ENCODE measurements at regions not wholly inside any gene's neighbourhood (a gene's known extent, or its start where the extent isn't known, plus 50 kb on each side); places are given as distances from the start of the nearest gene placed in this dataset.
A peak's percentile ranks its signal among the peaks of the same experiment; 100 is the strongest.
"Not testable (repeated sequence)": the region's sequence is repeated elsewhere in the genome, so short reads cannot be mapped to it uniquely, and the experiment has no call there.

GRCh38 chr7:6882321-6882721 is 56.2 kb upstream of the CCZ1B start:
- DNase-seq (ENCODE audit: low read depth in 3 of 3) = not testable (repeated sequence)

DNA sequence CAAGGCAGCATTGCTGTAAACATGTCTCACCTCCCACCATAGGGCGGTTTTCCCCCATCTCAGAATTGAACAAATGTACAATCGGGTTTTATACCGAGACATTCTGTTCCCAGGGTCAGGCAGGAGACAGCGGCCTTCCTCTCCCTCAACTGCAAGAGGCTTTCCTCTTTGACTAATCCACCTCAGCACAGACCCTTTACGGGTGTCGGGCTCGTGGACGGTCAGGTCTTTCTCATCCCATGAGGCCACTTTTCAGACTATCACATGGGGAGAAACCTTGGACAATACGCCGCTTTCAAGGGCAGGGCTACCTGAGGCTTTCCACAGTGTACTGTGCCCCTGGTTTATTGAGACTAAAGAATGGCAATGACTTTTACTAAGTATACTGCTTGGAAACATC is 57.7 kb upstream of the CCZ1B start:
- DNase-seq (ENCODE audit: low read depth in 3 of 3) = not testable (repeated sequence)

DNA sequence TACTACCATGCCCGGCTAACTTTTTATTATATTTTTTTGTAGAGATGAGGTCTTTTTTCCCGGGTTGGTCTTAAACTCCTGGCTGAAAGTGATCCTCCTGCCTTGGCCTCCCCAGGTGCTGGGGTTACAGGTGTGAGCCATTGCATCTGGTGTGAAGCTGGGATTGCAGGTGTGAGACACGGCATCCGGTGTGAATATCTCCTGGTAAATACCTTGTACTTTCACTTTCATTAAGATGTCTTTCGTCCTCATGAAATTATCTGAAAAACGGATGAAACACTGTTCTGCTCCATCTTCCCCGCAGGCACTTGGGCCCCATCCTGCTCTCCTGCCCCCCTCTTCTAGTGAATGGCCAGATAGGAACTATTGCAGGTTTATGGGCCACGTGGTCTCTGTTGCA is 60.1 kb upstream of the CCZ1B start:
- no peak for DNase-seq (ENCODE audit: low read depth in 3 of 3)

- not testable (repeated sequence) for DNase-seq (ENCODE audit: low read depth in 3 of 3)
Measured at GRCh38 chr7:6888267-6889045, 62.4 kb upstream of the CCZ1B start.

DNA sequence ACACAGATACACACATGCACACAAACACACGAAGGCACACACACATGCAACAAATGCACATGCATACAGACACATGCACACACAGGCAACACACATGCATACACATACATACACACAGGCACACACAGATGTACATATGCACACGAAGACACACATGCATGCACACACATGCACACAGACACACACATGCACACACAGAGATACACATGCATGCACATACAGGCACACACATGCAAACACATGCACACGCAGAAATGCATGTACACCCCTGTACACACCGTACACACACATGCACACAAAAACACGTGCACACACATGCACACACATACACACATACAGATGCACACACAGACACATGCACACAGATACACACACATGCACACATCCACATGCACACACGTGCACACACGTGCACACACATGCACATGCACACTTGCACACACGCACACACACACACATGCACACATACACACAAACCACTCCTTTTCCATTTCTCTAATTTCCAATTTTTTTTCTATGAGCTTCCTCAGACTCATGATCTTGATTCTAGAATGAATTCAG is 63.3 kb upstream of the CCZ1B start:
- DNase-seq (ENCODE audit: low read depth in 3 of 3) = no peak

- not testable (repeated sequence) for DNase-seq (ENCODE audit: low read depth in 3 of 3)
Measured at GRCh38 chr7:6902097-6902518, 76.0 kb upstream of the CCZ1B start.

GRCh38 chr7:6903289-6903688 is 77.2 kb upstream of the CCZ1B start:
- DNase-seq (ENCODE audit: low read depth in 3 of 3) = not testable (repeated sequence)

DNA sequence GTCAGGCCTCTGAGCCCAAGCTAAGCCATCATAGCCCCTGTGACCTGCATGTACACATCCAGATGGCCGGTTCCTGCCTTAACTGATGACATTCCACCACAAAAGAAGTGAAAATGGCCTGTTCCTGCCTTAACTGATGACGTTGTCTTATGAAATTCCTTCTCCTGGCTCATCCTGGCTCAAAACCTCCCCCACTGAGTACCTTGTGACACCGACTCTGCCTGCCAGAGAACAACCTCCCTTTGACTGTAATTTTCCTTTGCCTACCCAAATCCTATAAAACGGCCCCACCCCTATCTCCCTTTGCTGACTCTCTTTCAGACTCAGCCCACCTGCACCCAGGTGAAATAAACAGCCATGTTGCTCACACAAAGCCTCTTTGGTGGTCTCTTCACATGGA is 77.7 kb upstream of the CCZ1B start:
- DNase-seq (ENCODE audit: low read depth in 3 of 3) = not testable (repeated sequence)

DNA sequence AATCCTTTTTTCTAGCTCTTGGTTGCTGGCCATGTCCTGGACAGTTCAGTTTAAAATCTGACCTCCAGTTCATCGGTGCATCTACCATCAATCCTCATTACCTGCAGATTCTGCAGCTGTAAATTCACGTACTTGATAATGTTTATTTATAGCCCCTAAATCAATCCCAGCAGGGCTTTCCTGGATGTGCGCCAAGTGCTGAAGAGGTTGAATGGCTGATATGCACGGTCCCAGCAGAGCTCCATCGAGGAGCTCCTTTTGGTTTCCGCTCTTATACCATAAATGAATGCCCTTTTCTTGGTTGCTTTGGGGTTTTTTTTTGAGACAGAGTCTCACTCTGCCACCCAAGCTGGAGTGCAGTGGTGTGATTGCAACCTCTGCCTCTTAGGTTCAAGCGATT is 91.2 kb upstream of the CCZ1B start:
- no peak for DNase-seq (ENCODE audit: low read depth in 3 of 3)

DNA sequence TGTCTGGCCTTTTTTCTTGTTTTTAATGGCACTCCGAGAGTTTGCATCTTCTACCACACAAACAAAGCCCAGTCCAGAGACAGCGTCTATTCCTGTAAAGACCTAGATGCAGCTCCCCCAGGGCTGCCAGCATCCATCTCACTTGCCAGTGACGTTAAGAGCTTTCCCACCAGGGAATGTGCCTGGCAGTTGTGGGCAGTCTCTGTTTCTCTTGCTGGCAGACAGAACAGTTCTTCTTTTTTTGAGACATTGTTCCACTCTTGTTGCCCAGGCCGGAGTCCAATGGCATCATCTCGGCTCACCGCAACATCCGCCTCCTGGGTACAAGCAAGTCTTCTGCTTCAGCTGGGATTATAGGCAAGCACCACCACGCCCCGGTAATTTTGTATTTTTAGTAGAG is 93.1 kb upstream of the CCZ1B start:
- not testable (repeated sequence) for DNase-seq (ENCODE audit: low read depth in 3 of 3)

DNA sequence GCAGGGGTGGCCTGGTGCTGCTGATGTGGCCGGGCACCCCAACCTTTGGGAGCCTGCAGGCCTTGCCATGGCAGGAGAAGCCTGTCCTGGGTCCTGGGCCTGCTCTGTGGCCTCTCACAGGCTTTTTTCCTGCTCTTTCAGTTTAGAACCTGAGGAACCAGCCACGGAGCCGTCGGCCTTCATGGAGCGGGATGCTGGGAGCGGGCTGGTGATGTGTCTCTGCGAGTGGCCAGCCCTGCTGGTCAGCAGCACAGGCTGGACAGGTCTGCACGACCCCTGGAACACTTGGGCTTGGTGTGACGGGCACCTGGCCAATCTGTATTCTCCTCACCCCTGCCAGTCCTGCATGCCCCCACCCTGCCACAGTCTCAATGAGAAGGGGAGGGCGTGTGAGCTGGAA is 98.4 kb upstream of the CCZ1B start:
- not testable (repeated sequence) for DNase-seq (ENCODE audit: low read depth in 3 of 3)

DNA sequence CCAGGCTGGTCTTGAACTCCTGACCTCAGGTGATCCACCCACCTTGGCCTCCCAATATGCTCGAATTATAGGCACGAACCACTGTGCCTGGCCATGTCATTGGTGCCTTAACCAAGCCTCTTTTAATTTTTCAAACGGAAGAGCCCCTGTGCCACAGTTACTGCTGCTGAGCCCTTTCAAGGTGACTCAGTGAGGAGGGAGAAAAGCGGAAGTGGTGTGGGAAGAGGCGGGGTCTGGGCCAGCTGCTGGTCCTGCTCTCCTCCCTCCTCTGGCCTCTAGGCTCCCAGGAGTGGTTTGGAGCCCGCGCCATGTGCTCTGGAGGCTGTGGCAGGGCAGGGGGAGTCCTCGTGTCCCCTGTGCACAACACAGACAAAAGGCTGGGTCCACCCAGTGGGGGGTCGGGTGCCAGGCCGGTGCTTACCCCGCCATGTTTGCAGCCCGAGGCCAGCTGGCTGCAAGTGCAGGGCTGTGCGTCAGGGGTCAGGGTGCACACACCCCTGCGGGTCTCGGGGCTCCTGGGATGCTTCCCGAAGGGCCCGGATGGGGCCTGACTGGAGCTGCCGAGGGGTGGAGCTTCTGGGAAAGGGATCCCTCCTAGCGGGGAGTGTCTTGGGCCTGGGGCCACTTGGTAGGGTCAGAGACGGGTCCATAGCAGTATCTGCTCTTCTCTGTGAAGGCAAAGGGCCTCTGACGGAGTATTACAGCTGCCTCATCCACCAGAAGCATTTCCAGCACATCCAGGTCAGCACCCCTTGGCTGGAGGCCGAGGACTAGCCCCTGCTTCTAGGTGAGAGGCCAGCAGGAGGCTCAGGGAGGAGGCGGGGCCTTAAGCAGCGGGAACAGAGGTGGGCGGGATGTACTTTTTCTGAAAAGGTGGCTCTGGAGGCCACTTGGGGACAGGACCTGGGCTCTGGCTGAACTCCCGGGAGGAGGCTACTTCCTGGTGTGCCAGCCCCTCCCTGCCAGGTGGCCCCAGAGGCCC is 100.4 kb upstream of the CCZ1B start:
- not testable (repeated sequence) for DNase-seq (ENCODE audit: low read depth in 3 of 3)

- DNase-seq (ENCODE audit: low read depth in 3 of 3) = not testable (repeated sequence)
Measured at GRCh38 chr7:6927643-6928042, 101.6 kb upstream of the CCZ1B start.

DNA sequence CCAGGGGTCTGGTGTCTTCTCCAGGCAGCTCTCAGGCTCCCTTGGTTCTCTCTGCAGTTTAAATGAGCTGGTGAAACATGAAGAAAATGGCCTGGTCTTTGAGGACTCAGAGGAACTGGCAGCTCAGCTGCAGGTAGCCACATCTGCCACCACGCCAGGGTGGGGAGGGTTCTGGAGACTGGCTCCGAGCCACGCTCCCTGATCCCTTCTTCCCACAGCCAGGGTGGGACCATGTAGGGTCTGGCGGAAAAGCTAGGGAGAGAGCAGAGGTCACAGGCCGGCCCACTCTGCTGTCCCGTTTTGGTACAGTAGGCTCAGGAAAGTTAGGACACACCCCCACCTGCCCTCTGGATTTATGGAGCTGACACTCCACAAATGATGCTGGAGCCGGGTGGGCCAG is 103.5 kb upstream of the CCZ1B start:
- DNase-seq (ENCODE audit: low read depth in 3 of 3) = not testable (repeated sequence)

GRCh38 chr7:6930081-6930635 is 104.1 kb upstream of the CCZ1B start:
- DNase-seq (ENCODE audit: low read depth in 3 of 3) = not testable (repeated sequence)

DNA sequence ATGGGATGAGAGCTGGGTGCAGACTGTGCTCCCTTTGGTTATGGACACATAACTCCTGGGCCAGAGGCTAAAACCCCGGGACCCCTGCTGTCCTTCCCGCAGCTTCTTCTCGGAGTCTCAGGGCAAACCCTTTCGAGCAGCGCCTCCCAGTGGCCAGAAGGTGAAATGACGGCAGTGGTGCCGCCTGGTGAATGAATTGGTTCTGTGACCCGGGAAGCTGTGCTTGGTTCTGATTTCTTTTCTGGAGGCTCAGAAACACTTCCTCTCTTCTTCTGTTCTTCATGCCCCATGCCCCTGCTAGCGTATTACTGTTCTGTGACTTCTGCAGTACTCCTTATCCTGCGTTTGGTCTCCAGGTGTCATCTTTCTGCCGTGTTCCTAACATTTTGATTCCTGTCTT is 104.7 kb upstream of the CCZ1B start:
- peak in 2 of 3 donors; percentile 8 to 13 for DNase-seq (ENCODE audit: low read depth in 3 of 3)

- not testable (repeated sequence) for DNase-seq (ENCODE audit: low read depth in 3 of 3)
Measured at GRCh38 chr7:6931456-6931855, 105.4 kb upstream of the CCZ1B start.

DNA sequence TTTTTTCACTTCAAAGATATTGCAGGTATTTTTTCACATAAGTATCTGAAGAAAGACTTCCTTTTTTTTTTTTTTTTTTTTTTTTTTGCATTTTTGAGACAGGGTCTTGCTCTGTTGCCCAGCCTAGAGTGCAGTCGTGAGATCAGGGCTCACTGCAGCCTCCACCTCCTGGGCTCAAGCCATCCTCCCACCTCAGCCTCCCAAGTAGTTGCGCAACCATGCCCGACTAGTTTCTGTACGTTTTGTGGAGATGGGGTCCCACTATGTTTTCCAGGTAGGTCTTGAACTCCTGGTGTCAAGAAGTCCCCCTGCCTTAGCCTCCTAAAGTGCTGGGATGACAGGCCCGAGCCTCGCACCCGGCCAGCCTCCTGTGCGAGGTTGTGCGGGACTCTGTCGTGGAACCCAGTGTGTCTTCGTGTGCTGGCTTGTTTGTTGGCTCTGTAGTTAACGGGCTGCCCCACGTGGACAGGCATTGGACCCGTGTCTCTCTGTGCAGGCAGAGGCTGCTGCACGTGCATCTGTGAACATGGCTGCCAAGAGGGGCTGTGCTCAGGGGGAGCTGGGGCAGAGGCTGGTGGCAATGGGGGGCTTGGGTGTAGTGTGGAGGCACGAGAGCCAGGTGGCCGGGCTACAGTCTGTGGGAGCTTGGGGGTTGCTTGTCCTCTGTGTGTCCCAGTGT is 108.0 kb upstream of the CCZ1B start:
- DNase-seq (ENCODE audit: low read depth in 3 of 3) = not testable (repeated sequence)

DNA sequence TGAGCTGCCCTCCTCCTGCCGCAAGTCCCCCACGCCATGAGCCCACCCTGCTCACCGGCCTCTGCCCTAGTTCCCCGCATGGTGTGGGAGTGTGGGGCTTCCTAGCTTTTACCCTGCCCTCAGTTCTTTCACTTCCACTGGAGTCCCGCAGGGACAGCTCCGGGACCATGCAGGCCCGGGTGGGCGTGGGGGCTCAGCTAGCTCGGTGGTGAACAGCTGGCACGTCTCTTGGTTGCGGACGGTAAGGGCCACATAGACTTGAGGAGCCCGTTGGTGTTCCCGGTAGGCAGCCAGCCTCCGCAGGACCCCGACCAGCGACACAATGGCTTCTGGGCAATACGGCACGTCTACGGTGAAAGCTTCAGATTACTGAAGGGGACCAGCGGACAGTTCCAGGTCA is 108.9 kb upstream of the CCZ1B start:
- no peak for DNase-seq (ENCODE audit: low read depth in 3 of 3)

- not testable (repeated sequence) for DNase-seq (ENCODE audit: low read depth in 3 of 3)
Measured at GRCh38 chr7:6936626-6937025, 110.6 kb upstream of the CCZ1B start.

GRCh38 chr7:6937746-6938145 is 111.7 kb upstream of the CCZ1B start:
- DNase-seq (ENCODE audit: low read depth in 3 of 3) = not testable (repeated sequence)

Measured in stimulated activated CD4-positive, alpha-beta T cell treated with anti-CD3 and anti-CD28 coated beads, TNF-alpha, amount 100 ng/mL, for 48 hours (primary cell).